GM21717 (cell line): ENCODE measurements at regions not wholly inside any gene's neighbourhood (a gene's known extent, or its start where the extent isn't known, plus 50 kb on each side); places are given as distances from the start of the nearest gene placed in this dataset.

Experiments
- ATAC-seq: cut with Tn5 transposase; IDR thresholded peaks from one replicate; pipeline ENCODE4 v1.9.1; 2021; ENCODE audit warnings: mild to moderate bottlenecking, moderate library complexity; ENCODE audit not compliant: unreplicated experiment

- no peak for ATAC-seq
Observed at GRCh38 chr15:62599791-62600777, 435.0 kb upstream of the C2CD4B start.

GRCh38 chr15:62601777-62602545 lies 436.9 kb upstream of the C2CD4B start:
- ATAC-seq, result no peak

- ATAC-seq, result no peak
Observed at GRCh38 chr15:62603742-62604141, 438.7 kb upstream of the C2CD4B start.

GRCh38 chr15:62605282-62605681 lies 437.3 kb upstream of the TPM1 start:
- ATAC-seq, result no peak

GRCh38 chr15:62606376-62607113 lies 436.0 kb upstream of the TPM1 start:
- ATAC-seq, result no peak

DNA sequence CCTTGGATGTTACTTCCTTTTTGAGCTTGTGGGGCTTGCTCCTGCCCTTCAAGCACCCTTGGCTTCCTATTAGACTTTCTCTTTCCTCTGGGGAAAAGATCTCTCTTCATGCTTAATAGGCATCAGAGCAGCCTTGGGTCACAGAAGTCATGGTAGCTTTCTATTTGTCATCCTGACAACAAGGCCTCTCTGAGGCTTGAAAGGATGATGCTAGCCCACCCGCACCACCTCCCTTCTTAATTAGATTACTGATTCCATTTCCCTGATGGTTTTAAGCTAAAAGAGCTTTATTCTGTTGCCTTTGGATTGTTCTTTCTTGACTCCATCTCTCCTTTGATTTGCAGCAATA lies 435.5 kb upstream of the TPM1 start:
- ATAC-seq, result no peak

- no peak for ATAC-seq
Observed at GRCh38 chr15:62607643-62608042, 434.9 kb upstream of the TPM1 start.

DNA sequence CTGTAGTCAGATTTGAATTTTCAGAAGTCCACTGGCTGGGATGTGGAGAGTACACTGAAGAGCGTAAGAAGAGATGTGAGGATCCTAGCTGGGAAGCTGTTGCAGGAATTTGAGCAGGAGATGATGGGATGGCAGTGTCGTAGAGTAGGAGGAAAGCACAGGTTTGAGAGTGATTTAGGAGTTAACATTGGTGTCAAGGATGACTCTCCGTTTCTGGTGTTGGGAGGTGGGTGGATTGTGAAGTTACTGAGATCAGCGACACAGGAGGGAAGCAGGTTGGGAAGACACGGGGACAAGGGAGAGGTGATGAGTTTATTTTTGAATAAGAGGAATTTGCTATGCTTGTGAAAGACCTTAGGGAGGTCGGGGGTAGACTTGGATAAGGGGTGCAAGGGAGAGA lies 434.2 kb upstream of the TPM1 start:
- ATAC-seq, result no peak

- no peak for ATAC-seq
Observed at GRCh38 chr15:62610265-62610869, 432.2 kb upstream of the TPM1 start.

GRCh38 chr15:62611002-62611401 lies 431.5 kb upstream of the TPM1 start:
- ATAC-seq, result no peak

GRCh38 chr15:62612183-62612733 lies 430.3 kb upstream of the TPM1 start:
- no peak for ATAC-seq

DNA sequence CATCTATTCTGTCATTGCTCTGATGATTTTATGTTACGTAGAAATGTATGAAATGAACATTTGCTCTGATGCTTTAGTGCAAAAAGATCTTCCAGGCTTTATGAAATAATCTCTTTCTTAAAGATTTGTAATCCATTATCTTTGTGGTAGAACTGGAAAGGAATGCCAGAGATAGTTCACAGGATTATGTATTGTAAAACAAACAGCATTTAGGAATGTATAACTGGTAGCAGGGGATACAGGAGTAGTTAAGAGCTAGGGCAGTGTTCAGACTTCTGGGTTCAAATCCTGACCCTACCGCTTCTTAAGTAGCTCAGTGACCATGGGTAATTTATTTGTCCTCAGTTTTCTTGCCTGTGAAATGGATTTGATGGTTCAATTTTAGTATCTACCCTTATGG lies 429.8 kb upstream of the TPM1 start:
- no peak for ATAC-seq

GRCh38 chr15:62616746-62617145 lies 425.8 kb upstream of the TPM1 start:
- no peak for ATAC-seq

GRCh38 chr15:62617741-62618140 lies 424.8 kb upstream of the TPM1 start:
- no peak for ATAC-seq

- no peak for ATAC-seq
Observed at GRCh38 chr15:62618432-62618831, 424.1 kb upstream of the TPM1 start.

DNA sequence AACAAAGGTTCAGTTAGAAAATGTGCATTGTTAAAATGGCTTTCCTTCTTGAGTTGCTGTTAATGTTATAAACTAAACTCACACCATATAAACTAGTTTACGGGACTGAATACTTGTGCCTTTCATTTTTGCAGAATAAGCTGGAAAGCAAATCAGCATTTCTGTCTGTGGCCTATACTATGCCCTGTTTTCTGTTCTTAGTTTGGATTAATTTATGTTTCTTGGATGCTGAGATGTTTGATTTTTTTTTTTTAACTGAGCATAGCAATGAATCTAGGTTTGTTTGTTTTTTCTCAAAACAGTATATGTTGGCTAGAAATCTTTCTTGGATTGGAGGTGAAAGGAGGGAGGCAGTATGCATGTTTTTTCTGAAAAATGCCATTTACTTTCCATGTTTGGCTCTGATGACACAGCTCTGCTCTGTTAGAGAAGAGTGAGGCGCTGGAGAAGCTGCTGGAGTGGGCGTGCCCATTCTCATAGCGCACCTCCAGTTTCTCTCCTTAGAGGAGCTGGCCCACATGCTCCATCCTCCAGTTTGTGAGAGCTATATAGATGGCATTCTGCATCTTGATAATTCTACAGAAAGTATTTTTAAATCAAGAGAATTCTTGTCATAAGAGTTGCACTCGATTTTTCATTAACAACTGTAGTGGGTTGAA lies 423.6 kb upstream of the TPM1 start:
- ATAC-seq, result no peak

DNA sequence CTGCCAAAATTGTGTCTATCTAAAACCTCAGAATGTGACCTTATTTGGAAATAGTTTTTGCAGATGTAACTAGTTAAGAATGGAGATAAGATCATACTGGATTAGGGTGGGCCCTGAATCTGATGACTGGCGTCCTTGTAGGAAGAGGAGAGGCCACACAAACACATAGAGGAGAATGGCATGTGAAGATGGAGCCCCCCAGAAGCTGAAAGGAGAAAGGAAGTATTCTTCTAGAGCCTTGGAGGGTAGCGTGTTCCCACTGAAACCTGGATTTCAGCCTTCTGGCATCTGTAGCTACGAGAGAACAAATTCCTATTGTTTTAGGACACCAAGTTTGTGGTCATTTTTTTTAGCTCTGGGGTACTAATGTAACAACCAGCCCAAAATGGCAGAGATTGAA lies 423.0 kb upstream of the TPM1 start:
- ATAC-seq, result no peak

- no peak for ATAC-seq
Observed at GRCh38 chr15:62622775-62623174, 419.8 kb upstream of the TPM1 start.

DNA sequence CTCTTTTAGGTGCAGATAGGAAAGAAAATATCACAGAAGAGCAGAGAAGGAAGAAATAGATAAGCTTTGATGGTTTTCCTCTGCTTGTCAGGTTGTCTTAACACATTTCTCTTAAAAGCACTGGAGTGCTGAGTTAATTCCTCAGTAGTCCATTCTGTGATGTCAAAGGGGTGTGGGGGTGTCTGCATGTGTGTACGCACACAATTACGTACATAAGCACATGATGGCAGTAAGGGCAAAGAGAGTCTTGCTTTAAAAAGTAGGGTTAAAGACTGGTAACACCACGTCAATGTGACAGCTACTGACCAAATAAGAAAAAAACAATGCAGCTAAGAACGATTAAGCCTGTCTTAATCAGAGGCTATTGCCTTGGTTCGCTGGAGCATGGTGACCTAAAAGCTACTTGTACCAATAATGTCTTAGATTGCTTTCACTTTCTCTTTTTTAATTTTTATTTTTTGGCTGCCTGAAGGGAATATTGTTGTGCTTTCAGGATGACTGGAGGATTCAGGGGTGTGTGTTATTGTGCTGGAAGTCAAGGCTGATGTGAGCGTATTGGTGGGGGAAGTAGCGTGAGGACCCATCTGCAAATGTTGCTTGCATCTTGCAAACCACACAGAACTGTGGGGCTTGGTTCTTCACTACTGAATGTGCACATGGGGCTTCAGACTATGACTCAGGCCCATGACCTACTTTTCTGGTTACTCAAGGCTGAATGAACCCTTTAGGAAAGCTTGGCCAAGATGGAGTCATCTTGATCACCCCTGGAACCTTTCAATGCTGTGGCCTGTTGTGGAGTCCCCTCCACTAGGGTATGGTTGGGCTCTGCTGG lies 417.8 kb upstream of the TPM1 start:
- ATAC-seq, result no peak
